ENCODE measurements at regions not wholly inside any gene's neighbourhood (a gene's known extent, or its start where the extent isn't known, plus 50 kb on each side); places are given as distances from the start of the nearest gene placed in this dataset.

- no peak overlapping the region for H3K4ac ChIP-seq (ENCODE audit: low read depth, low read length)
- H2BK120ac ChIP-seq (ENCODE audit: low read depth, low read length, poor library complexity, severe bottlenecking) = no peak overlapping the region
- no peak overlapping the region for H3K23ac ChIP-seq (ENCODE audit: insufficient read length, low read depth, low read length)
- no peaks in the 10 kb centered on the region for H3K79me2 ChIP-seq (ENCODE audit: insufficient read depth, low read length)
- H3K9me3 ChIP-seq (ENCODE audit: control insufficient read depth, low read depth, low read length) = no peaks in the 10 kb centered on the region
- H2BK12ac ChIP-seq (ENCODE audit: insufficient read length, low read depth, low read length) = no peak overlapping the region
- Mint-ChIP-seq H3K4me3 (no peak overlapping the region), H3K27ac (no peak overlapping the region), H3K9me3 (peaks cover 14 to 16% of the 10 kb centered on the region in 2 experiments), H3K27me3 (ENCODE audit: low read depth) (peaks cover 3% of the 10 kb centered on the region), H3K36me3 (ENCODE audit: insufficient read depth in 1 of 3, low read depth in 3 of 3) (peaks cover 8 to 17% (median 14%) of the 10 kb centered on the region in 3 experiments), H3K4me1 (peaks cover 5 to 7% of the 10 kb centered on the region in 2 experiments)
- H2BK5ac ChIP-seq (ENCODE audit: insufficient read length, low read length) = no peak overlapping the region
- no peak overlapping the region for H3K4me2 ChIP-seq (ENCODE audit: insufficient read depth, insufficient read length, low read length)
- no peaks in the 10 kb centered on the region for H3K27me3 ChIP-seq (ENCODE audit: insufficient read depth, low read length)
- no peak overlapping the region for H4K5ac ChIP-seq (ENCODE audit: insufficient read length, low read depth, low read length)
- H3K27ac ChIP-seq (ENCODE audit: insufficient read length, low read depth, low read length) = no peak overlapping the region
- no peak overlapping the region for H4K8ac ChIP-seq (replicated peaks; ENCODE audit: insufficient read length, low read depth, low read length)
- DNase-seq = no peak
- no peak overlapping the region for H2BK20ac ChIP-seq (ENCODE audit: low read depth, low read length, poor library complexity, severe bottlenecking)
- H2BK15ac ChIP-seq (ENCODE audit: low read depth, low read length) = no peak overlapping the region
- no peak overlapping the region for H2AFZ ChIP-seq (ENCODE audit: low read length)
- no peaks in the 10 kb centered on the region for H4K20me1 ChIP-seq (ENCODE audit: control insufficient read depth, insufficient read depth, insufficient read length)
- H4K91ac ChIP-seq (ENCODE audit: insufficient read length, low read depth, low read length) = no peak overlapping the region
- no peak overlapping the region for H3T11ph ChIP-seq (ENCODE audit: low read length)
- H2AK5ac ChIP-seq (ENCODE audit: insufficient read length, low read length) = no peak overlapping the region
- H3K23me2 ChIP-seq (ENCODE audit: insufficient read length, low read depth, low read length, poor library complexity, severe bottlenecking) = no peaks in the 10 kb centered on the region
- H3K4me1 ChIP-seq (ENCODE audit: insufficient read depth, low read length) = 0 out of 2 replicates have a peak, but pooled peaks cover 4% of the 10 kb centered on the region
- TF ChIP-seq CTCF (conservative IDR thresholded peaks at IDR 0.05) = no peak
- H3K14ac ChIP-seq (ENCODE audit: insufficient read depth, low read length) = no peak overlapping the region
- no peak overlapping the region for H3K56ac ChIP-seq (ENCODE audit: insufficient read length, low read depth, low read length)
- WGBS (ENCODE audit: extremely low coverage, insufficient read length, low lambda C conversion rate) = no CpG with 5 or more reads among the region's 2 CpGs
- no peaks in the 10 kb centered on the region for H3K79me1 ChIP-seq (ENCODE audit: insufficient read depth, low read depth, low read length, poor library complexity, severe bottlenecking)
- H3K9ac ChIP-seq (ENCODE audit: extremely low read depth, insufficient read length, low read length) = no peak overlapping the region
- H3K18ac ChIP-seq (ENCODE audit: insufficient read length, low read depth, low read length) = no peak overlapping the region
Measured at GRCh38 chr18:73966954-73967353, 180.7 kb downstream of the FBXO15 start.

All from H9 (cell line).